ENCODE measurements at regions not wholly inside any gene's neighbourhood (a gene's known extent, or its start where the extent isn't known, plus 50 kb on each side); places are given as distances from the start of the nearest gene placed in this dataset.
"Not testable (repeated sequence)": the region's sequence is repeated elsewhere in the genome, so short reads cannot be mapped to it uniquely, and the experiment has no call there.

- no peak for DNase-seq (ENCODE audit: low spot score)
Observed at GRCh38 chr16:60810250-60810649, 1226.0 kb downstream of the CDH8 start.

- DNase-seq (ENCODE audit: low spot score) = no peak
Observed at GRCh38 chr16:60792437-60792836, 1243.8 kb downstream of the CDH8 start.

GRCh38 chr16:60788631-60789030, 1247.6 kb downstream of the CDH8 start:
- DNase-seq (ENCODE audit: low spot score) = no peak

GRCh38 chr16:60776281-60776680, 1260.0 kb downstream of the CDH8 start:
- no peak for DNase-seq (ENCODE audit: low spot score)

- no peak for DNase-seq (ENCODE audit: low spot score)
Observed at GRCh38 chr16:60771138-60771537, 1265.1 kb downstream of the CDH8 start.

- DNase-seq (ENCODE audit: low spot score) = not testable (repeated sequence)
Observed at GRCh38 chr16:60770384-60770783, 1265.9 kb downstream of the CDH8 start.

GRCh38 chr16:60763869-60764268, 1272.4 kb downstream of the CDH8 start:
- no peak for DNase-seq (ENCODE audit: low spot score)

GRCh38 chr16:60755907-60756306, 1280.3 kb downstream of the CDH8 start:
- DNase-seq (ENCODE audit: low spot score) = no peak

GRCh38 chr16:60748366-60748765, 1287.9 kb downstream of the CDH8 start:
- no peak for DNase-seq (ENCODE audit: low spot score)

- DNase-seq (ENCODE audit: low spot score) = no peak
Observed at GRCh38 chr16:60744198-60744597, 1292.0 kb downstream of the CDH8 start.

GRCh38 chr16:60741810-60742209, 1294.4 kb downstream of the CDH8 start:
- DNase-seq (ENCODE audit: low spot score) = no peak

GRCh38 chr16:60739737-60740683, 1296.2 kb downstream of the CDH8 start:
- no peak for DNase-seq (ENCODE audit: low spot score)

GRCh38 chr16:60731329-60732050, 1304.7 kb downstream of the CDH8 start:
- no peak for DNase-seq (ENCODE audit: low spot score)

- DNase-seq (ENCODE audit: low spot score) = no peak
Observed at GRCh38 chr16:60729051-60729450, 1307.2 kb downstream of the CDH8 start.

GRCh38 chr16:60727851-60728250, 1308.4 kb downstream of the CDH8 start:
- DNase-seq (ENCODE audit: low spot score) = no peak

- DNase-seq (ENCODE audit: low spot score) = no peak
Observed at GRCh38 chr16:60720060-60720459, 1316.2 kb downstream of the CDH8 start.

- DNase-seq (ENCODE audit: low spot score) = no peak
Observed at GRCh38 chr16:60717808-60718207, 1318.4 kb downstream of the CDH8 start.

- DNase-seq (ENCODE audit: low spot score) = no peak
Observed at GRCh38 chr16:60712144-60712543, 1324.1 kb downstream of the CDH8 start.

- DNase-seq (ENCODE audit: low spot score) = no peak
Observed at GRCh38 chr16:60704726-60705125, 1331.5 kb downstream of the CDH8 start.

- no peak for DNase-seq (ENCODE audit: low spot score)
Observed at GRCh38 chr16:60703096-60703495, 1333.1 kb downstream of the CDH8 start.

GRCh38 chr16:60686824-60687223, 1349.4 kb downstream of the CDH8 start:
- DNase-seq (ENCODE audit: low spot score) = no peak

- no peak for DNase-seq (ENCODE audit: low spot score)
Observed at GRCh38 chr16:60684002-60684401, 1352.2 kb downstream of the CDH8 start.

- DNase-seq (ENCODE audit: low spot score) = no peak
Observed at GRCh38 chr16:60682219-60682618, 1354.0 kb downstream of the CDH8 start.
